BLaER1 treated with 17β-estradiol and CSF1 and Interleukin-3, amounts not matched to agents 10 nM and 100 nM (cell line): ENCODE measurements at regions not wholly inside any gene's neighbourhood (a gene's known extent, or its start where the extent isn't known, plus 50 kb on each side); places are given as distances from the start of the nearest gene placed in this dataset.

Experiments
- H3K27ac ChIP-seq, 11 experiments: shearing (Covaris generic); formaldehyde crosslinking; 2 replicates each; pipeline ENCODE4 v1.8.1; 2022
- H3K27me3 ChIP-seq, 11 experiments: shearing (Covaris generic); formaldehyde crosslinking; 2 replicates each; pipeline ENCODE4 v1.8.1; 2022
- H3K36me3 ChIP-seq, 11 experiments: shearing (Covaris generic); formaldehyde crosslinking; 2 replicates each; pipeline ENCODE4 v1.8.1; 2022
- H3K4me1 ChIP-seq, 10 experiments: shearing (Covaris generic); formaldehyde crosslinking; 2 replicates each; pipeline ENCODE4 v1.8.1; 2022
- H3K4me2 ChIP-seq, 11 experiments: shearing (Covaris generic); formaldehyde crosslinking; 2 replicates each; pipeline ENCODE4 v1.8.1; 2022
- H3K4me3 ChIP-seq, 10 experiments: shearing (Covaris generic); formaldehyde crosslinking; 2 replicates each; pipeline ENCODE4 v1.8.1; 2022
- H3K9ac ChIP-seq, 11 experiments: shearing (Covaris generic); formaldehyde crosslinking; 2 replicates each; pipeline ENCODE4 v1.8.1; 2022
- H3K9me3 ChIP-seq, 11 experiments: shearing (Covaris generic); formaldehyde crosslinking; replicated peaks in 1 of 11; 2 replicates each; pipeline ENCODE4 v1.8.1; 2022
- H4K20me1 ChIP-seq, 11 experiments: shearing (Covaris generic); formaldehyde crosslinking; 2 replicates each; pipeline ENCODE4 v1.8.1; 2022
- Cebpa-rat ChIP-seq, 11 experiments: shearing (Covaris generic); IDR thresholded peaks; 2 replicates each; pipeline ENCODE4 v1.8.1; 2022

DNA sequence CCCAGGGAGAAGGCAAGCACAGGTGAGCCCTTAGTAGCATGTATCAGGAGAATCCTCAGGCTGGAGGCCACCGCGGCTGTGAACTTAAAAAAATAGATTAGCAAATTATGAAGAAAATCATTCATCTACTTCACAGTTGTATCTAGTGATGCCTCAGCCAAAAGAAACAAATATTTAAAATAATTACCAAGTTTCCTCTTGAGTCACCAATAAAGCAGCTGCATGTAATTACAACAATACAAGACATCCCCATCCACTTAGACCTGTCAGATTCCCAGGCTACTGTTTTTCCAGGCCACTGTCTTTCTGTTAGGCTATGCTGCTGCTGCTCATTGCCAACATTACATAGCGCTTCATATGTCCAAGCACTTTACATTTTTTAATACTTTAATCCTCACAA is 54.6 kb upstream of the PHLPP1 start:
- Histone ChIP-seq H4K20me1 (no peaks in the 10 kb centered on the region), H3K4me3 (no peak overlapping the region), H3K36me3 (no peaks in the 10 kb centered on the region), H3K4me2 (no peak overlapping the region), H3K9me3 (peaks cover 0 to 20% (median 5%) of the 10 kb centered on the region in 11 experiments; a peak in 9 of 22 replicates), H3K9ac (no peak overlapping the region), H3K27me3 (no peaks in the 10 kb centered on the region), H3K4me1 (peaks cover 0 to 13% (median 0%) of the 10 kb centered on the region in 10 experiments; a peak in 3 of 20 replicates), H3K27ac (no peak overlapping the region)
- TF ChIP-seq Cebpa-rat (IDR thresholded peaks at IDR 0.05): no peak

DNA sequence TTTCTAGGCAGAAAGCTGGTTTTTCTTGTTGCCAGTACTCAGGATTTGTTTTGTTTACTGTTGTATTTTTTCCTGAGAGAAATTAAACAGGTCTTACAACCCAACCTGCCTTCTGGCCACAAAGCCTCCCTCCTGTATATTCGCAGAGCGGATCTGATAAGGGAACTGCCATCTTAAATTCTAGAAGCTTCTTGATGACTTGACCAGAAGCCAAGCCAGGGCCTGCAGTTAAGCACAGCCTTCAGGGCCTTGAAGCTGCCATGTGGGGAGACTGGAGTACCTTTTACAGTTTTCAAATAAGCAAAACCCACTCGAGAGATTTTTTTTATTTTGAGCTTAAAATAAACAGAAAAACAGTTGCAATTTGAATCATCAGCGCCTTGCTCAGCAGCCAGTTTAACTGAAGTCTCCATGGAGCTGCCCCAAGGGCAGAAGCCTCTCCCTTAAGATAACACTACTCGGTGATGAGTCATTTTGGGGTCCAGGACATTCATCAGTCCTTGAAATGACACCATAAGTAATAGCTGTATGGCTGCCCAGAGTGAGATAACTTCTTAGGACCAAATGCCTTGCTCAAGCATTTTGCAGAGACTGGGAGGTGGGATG is 51.5 kb upstream of the PHLPP1 start:
- no peak for TF ChIP-seq Cebpa-rat (IDR thresholded peaks at IDR 0.05)
- Histone ChIP-seq H3K4me1 (peaks cover 0 to 8% (median 0%) of the 10 kb centered on the region in 10 experiments; a peak in 2 of 20 replicates), H3K4me2 (0 out of 22 replicates have a peak overlapping the region, but pooled peaks of 2 of the 11 experiments have one; percentile 9 to 13)

DNA sequence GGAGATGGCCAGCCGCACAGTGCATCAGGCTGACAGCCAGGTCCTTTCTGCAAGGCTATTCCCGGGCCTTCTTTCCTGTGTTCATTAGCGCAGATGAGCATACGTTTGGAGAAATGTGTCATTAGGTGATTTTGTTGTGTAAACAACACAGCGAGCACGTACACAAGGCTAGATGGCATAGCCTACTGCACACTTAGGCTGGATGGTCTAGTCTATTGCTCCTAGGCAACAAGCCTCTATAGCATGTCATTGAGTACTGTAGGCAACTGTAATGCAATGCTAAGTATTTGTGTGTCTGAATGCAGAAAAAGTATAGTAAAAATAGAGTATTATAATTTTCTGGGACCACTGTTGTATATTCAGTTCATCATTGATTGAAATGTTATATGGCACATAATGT is 50.9 kb upstream of the PHLPP1 start:
- Histone ChIP-seq H4K20me1 (no peaks in the 10 kb centered on the region), H3K4me2 (0 out of 22 replicates have a peak overlapping the region, but pooled peaks of 2 of the 11 experiments have one; percentile 9 to 13), H3K36me3 (no peaks in the 10 kb centered on the region), H3K27me3 (no peaks in the 10 kb centered on the region), H3K9ac (no peak overlapping the region), H3K4me3 (no peak overlapping the region), H3K4me1 (peaks cover 0 to 8% (median 0%) of the 10 kb centered on the region in 10 experiments; a peak in 2 of 20 replicates), H3K27ac (no peak overlapping the region), H3K9me3 (peaks cover 0 to 9% (median 0%) of the 10 kb centered on the region in 11 experiments; a peak in 6 of 22 replicates)
- no peak for TF ChIP-seq Cebpa-rat (IDR thresholded peaks at IDR 0.05)

More for the DNA sequence above, 51.5 kb upstream of the PHLPP1 start:
- no peaks in the 10 kb centered on the region for H4K20me1 ChIP-seq
- no peak overlapping the region for H3K4me3 ChIP-seq
- H3K9ac ChIP-seq: no peak overlapping the region
- H3K27me3 ChIP-seq: no peaks in the 10 kb centered on the region
- no peaks in the 10 kb centered on the region for H3K36me3 ChIP-seq
- peaks cover 0 to 5% (median under 1%) of the 10 kb centered on the region in 11 experiments; a peak in 4 of 22 replicates for H3K9me3 ChIP-seq
- H3K27ac ChIP-seq: no peak overlapping the region

DNA sequence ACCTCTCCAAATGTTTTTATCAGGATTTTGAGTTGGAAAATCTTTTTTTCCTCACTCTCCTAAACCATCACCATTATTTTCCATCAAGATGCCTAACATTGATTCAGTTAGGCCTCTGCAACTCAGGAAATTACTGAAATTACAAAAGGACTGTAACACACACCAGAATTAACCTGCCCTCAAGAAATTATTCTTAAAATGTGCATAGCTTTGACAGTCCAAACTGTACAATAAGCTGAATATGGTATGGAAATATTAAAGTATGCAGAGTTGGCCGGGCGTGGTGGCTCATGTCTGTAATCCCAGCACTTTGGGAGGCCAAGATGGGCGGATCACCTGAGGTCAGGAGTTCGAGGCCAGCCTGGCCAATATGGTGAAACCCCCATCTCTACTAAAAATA is 50.2 kb upstream of the PHLPP1 start:
- Histone ChIP-seq H3K4me2 (no peak overlapping the region), H4K20me1 (no peaks in the 10 kb centered on the region), H3K4me3 (no peak overlapping the region), H3K9ac (no peak overlapping the region), H3K9me3 (peaks cover 0 to 15% (median 5%) of the 10 kb centered on the region in 11 experiments; a peak in 13 of 22 replicates), H3K27me3 (no peaks in the 10 kb centered on the region), H3K36me3 (no peaks in the 10 kb centered on the region), H3K4me1 (peaks cover 0 to 8% (median 0%) of the 10 kb centered on the region in 10 experiments; a peak in 2 of 20 replicates), H3K27ac (no peak overlapping the region)
- TF ChIP-seq Cebpa-rat (IDR thresholded peaks at IDR 0.05): no peak
